DOHH2 (cell line): ENCODE measurements at regions not wholly inside any gene's neighbourhood (a gene's known extent, or its start where the extent isn't known, plus 50 kb on each side); places are given as distances from the start of the nearest gene placed in this dataset.

ENCODE experiments used
- EZH2phosphoT487 ChIP-seq: fragments of 200-600 bp; sonication (generic); IDR thresholded peaks from 2 replicates; pipeline ENCODE4 v1.6.1; 2017; ENCODE audit warnings: borderline replicate concordance, mild to moderate bottlenecking, antibody characterized with exemption, low read length, moderate library complexity, mixed read lengths
- TF ChIP-seq, protein P1 (sequence below): fragments of 200-600 bp; sonication (generic); IDR thresholded peaks from one replicate; pipeline ENCODE4 v1.5.1; 2014; ENCODE audit warnings: antibody characterized with exemption, mild to moderate bottlenecking, low read depth, low read length; ENCODE audit not compliant: poor library complexity, severe bottlenecking

DNA sequence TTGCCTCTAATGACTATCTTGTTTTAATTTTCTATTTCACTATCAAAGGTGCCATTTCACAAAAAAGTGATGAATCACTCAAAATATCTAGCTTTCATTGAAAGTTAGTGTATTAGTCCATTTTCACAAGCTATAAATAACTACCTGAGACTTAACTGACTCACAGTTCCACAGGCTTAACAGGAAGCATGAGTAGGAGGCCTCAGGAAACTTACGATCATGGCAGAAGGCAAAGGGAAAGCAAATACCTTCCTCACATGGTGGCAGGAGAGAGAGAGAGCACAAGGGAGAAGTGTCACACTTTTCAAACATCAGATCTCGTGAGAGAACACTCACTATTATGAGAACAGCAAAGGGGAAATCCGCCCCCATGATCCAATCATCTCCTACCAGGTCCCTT lies 1220.4 kb upstream of the ZEB2 start:
- TF ChIP-seq, protein P1, sequence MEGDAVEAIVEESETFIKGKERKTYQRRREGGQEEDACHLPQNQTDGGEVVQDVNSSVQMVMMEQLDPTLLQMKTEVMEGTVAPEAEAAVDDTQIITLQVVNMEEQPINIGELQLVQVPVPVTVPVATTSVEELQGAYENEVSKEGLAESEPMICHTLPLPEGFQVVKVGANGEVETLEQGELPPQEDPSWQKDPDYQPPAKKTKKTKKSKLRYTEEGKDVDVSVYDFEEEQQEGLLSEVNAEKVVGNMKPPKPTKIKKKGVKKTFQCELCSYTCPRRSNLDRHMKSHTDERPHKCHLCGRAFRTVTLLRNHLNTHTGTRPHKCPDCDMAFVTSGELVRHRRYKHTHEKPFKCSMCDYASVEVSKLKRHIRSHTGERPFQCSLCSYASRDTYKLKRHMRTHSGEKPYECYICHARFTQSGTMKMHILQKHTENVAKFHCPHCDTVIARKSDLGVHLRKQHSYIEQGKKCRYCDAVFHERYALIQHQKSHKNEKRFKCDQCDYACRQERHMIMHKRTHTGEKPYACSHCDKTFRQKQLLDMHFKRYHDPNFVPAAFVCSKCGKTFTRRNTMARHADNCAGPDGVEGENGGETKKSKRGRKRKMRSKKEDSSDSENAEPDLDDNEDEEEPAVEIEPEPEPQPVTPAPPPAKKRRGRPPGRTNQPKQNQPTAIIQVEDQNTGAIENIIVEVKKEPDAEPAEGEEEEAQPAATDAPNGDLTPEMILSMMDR = no peak
- no peak for TF ChIP-seq EZH2phosphoT487
